HCT116 (cell line): ENCODE measurements at regions not wholly inside any gene's neighbourhood (a gene's known extent, or its start where the extent isn't known, plus 50 kb on each side); places are given as distances from the start of the nearest gene placed in this dataset.

ENCODE experiments used
- ATAC-seq: fragments of 200-7000 bp; cut with Tn5 transposase; 2 replicates; pipeline ENCODE4 v1.9.1; 2020; ENCODE audit warnings: mild to moderate bottlenecking, moderate library complexity
- BruUV-seq: library from RNA; stranded (reverse); fragments of 400-500 nt; replicated peaks from 2 replicates; lab custom pipeline; 2021; lab: Mats Ljungman, UMichigan
- CTCF ChIA-PET: fragments of 300-600 bp; sonication (Branson Sonifier 250); formaldehyde crosslinking; loops from one replicate; lab custom pipeline; 2021; ENCODE audit warnings: antibody characterized with exemption; lab: Charles Lee
- POLR2A ChIA-PET: fragments of 300-600, 350-600 bp; sonication (Branson Sonifier 250); formaldehyde crosslinking; loops from one replicate; lab custom pipeline; 2021; ENCODE audit warnings: antibody characterized with exemption; lab: Charles Lee
- RAD21 ChIA-PET, 2 experiments: fragments of 300-600 bp; sonication (Branson Sonifier 250); formaldehyde crosslinking; loops; one replicate each; lab custom pipeline; 2023; ENCODE audit warnings: low total read pairs in 2 of 2; ENCODE audit not compliant: uncharacterized antibody in 2 of 2, unreplicated experiment in 2 of 2, low non-redundant PET in 1 of 2; lab: Charles Lee
- DNase-seq: peaks from one replicate; pipeline ENCODE4 v3.0.0-alpha.2; 2010; ENCODE audit warnings: low read depth, low spot score
- H2AFZ ChIP-seq: fragments of 200-600 bp; shearing (Covaris generic), sonication (generic); 2 replicates; pipeline ENCODE4 v1.6.1; 2017; ENCODE audit warnings: low read depth, mixed run types, mixed read lengths, antibody characterized with exemption, low read length; ENCODE audit not compliant: poor library complexity, severe bottlenecking
- H3K27ac ChIP-seq: 2 replicates; pipeline ENCODE4 v1.5.1; 2012; ENCODE audit warnings: low read depth, low read length
- H3K27me3 ChIP-seq: fragments of 200-600 bp; sonication (generic); 2 replicates; pipeline ENCODE4 v1.6.1; 2016; ENCODE audit warnings: mixed run types, low read length, mixed read lengths; ENCODE audit not compliant: insufficient read depth
- H3K36me3 ChIP-seq, 2 experiments: fragments of 200-500 bp in 1 of 2; fragments of 200-600 bp in 1 of 2; sonication (Bioruptor generic) in 1 of 2; sonication (generic) in 1 of 2; 2 replicates each; pipeline versions ENCODE4 v1.5.1 to v1.6.1; 2014 to 2016; ENCODE audit warnings: low read length in 2 of 2, inconsistent platforms in 1 of 2, mixed read lengths in 1 of 2, mixed run types in 1 of 2; ENCODE audit not compliant: insufficient read depth in 2 of 2, control insufficient read depth in 1 of 2
- H3K4me1 ChIP-seq, 2 experiments: fragments of 200-600 bp in 1 of 2; sonication (generic) in 1 of 2; 2 replicates each; pipeline versions ENCODE4 v1.5.1 to v1.6.1; 2012 to 2017; ENCODE audit warnings: low read length in 2 of 2, inconsistent platforms in 1 of 2, mild to moderate bottlenecking in 1 of 2, mixed read lengths in 1 of 2, mixed run types in 1 of 2, moderate library complexity in 1 of 2; ENCODE audit not compliant: insufficient read depth in 2 of 2, control insufficient read depth in 1 of 2
- H3K4me2 ChIP-seq: fragments of 200-600 bp; sonication (generic); 2 replicates; pipeline ENCODE4 v1.6.1; 2017; ENCODE audit warnings: mixed run types, low read length, mixed read lengths
- H3K4me3 ChIP-seq, 2 experiments: fragments of 200-600 bp in 1 of 2; sonication (generic) in 1 of 2; replicated peaks in 1 of 2; 2 replicates each; pipeline ENCODE4 v1.5.1; 2011 to 2016; ENCODE audit warnings: low read length in 2 of 2, control low read depth in 1 of 2, low read depth in 1 of 2, mild to moderate bottlenecking in 1 of 2, mixed read lengths in 1 of 2, mixed run types in 1 of 2
- H3K79me2 ChIP-seq: fragments of 200-600 bp; sonication (generic); 2 replicates; pipeline ENCODE4 v1.6.1; 2017; ENCODE audit warnings: mild to moderate bottlenecking, mixed run types, low read length, moderate library complexity, mixed read lengths; ENCODE audit not compliant: insufficient read depth
- H3K9ac ChIP-seq: fragments of 200-600 bp; sonication (generic); 2 replicates; pipeline ENCODE4 v1.6.1; 2016; ENCODE audit warnings: low read length, mixed read lengths
- H3K9me2 ChIP-seq: fragments of 200-600 bp; sonication (generic), shearing (Covaris generic); 2 replicates; pipeline ENCODE4 v1.6.1; 2017; ENCODE audit warnings: mixed run types, mild to moderate bottlenecking, moderate library complexity; ENCODE audit not compliant: insufficient read depth
- H3K9me3 ChIP-seq, 2 experiments: fragments of 200-500 bp in 1 of 2; fragments of 200-600 bp in 1 of 2; sonication (Bioruptor generic) in 1 of 2; sonication (generic) in 1 of 2; 2 replicates each; pipeline ENCODE4 v1.6.1; 2014 to 2017; ENCODE audit warnings: low read length in 2 of 2, mixed read lengths in 2 of 2, inconsistent platforms in 1 of 2, low read depth in 1 of 2, mild to moderate bottlenecking in 1 of 2, mixed run types in 1 of 2, moderate library complexity in 1 of 2; ENCODE audit not compliant: control insufficient read depth in 1 of 2, insufficient read depth in 1 of 2
- H4K20me1 ChIP-seq: fragments of 200-600 bp; sonication (generic), shearing (Covaris generic); 2 replicates; pipeline ENCODE4 v1.6.1; 2017; ENCODE audit warnings: mixed run types, mild to moderate bottlenecking, moderate library complexity; ENCODE audit not compliant: insufficient read depth
- ATF3 ChIP-seq: IDR thresholded peaks from 2 replicates; pipeline ENCODE4 v1.6.1; 2012
- CBX3 ChIP-seq: IDR thresholded peaks from 2 replicates; pipeline ENCODE4 v1.6.1; 2012; ENCODE audit warnings: low read depth
- CTCF ChIP-seq, 3 experiments: fragments of 200-600 bp in 1 of 3; sonication (generic) in 1 of 3; IDR thresholded peaks in 2 of 3; conservative IDR thresholded peaks in 1 of 3; 2 replicates each; pipeline ENCODE4 v1.5.1; 2012 to 2017; ENCODE audit warnings: low read depth in 2 of 3, low read length in 2 of 3, antibody characterized with exemption in 1 of 3, borderline replicate concordance in 1 of 3, control low read depth in 1 of 3, mild to moderate bottlenecking in 1 of 3, mixed read lengths in 1 of 3, mixed run types in 1 of 3, moderate library complexity in 1 of 3; ENCODE audit not compliant: insufficient read depth in 1 of 3
- EGR1 ChIP-seq: IDR thresholded peaks from 2 replicates; pipeline ENCODE4 v1.6.1; 2012; ENCODE audit warnings: low read depth
- EZH2 ChIP-seq: fragments of 200-600 bp; sonication (generic); IDR thresholded peaks from 2 replicates; pipeline ENCODE4 v1.6.1; 2017; ENCODE audit warnings: antibody characterized with exemption, mixed run types
- EZH2phosphoT487 ChIP-seq: fragments of 200-600 bp; IDR thresholded peaks from 2 replicates; pipeline ENCODE4 v1.6.1; 2018; ENCODE audit warnings: antibody characterized with exemption, borderline replicate concordance
- FOSL1 ChIP-seq: IDR thresholded peaks from 2 replicates; pipeline ENCODE4 v1.6.1; 2012; ENCODE audit warnings: low read depth
- JUND ChIP-seq: IDR thresholded peaks from 2 replicates; pipeline ENCODE4 v1.6.1; 2012
- MAX ChIP-seq: IDR thresholded peaks from 2 replicates; pipeline ENCODE4 v1.6.1; 2012
- POLR2A ChIP-seq: IDR thresholded peaks from 2 replicates; pipeline ENCODE4 v1.7.0; 2011; ENCODE audit warnings: borderline replicate concordance; ENCODE audit not compliant: insufficient read depth, insufficient read length; ENCODE audit errors: extremely low read depth
- RAD21 ChIP-seq: IDR thresholded peaks from 2 replicates; pipeline ENCODE4 v1.6.1; 2012; ENCODE audit warnings: low read depth, mild to moderate bottlenecking
- REST ChIP-seq: IDR thresholded peaks from 2 replicates; pipeline ENCODE4 v1.6.1; 2012; ENCODE audit warnings: low read depth
- SIN3A ChIP-seq: IDR thresholded peaks from 2 replicates; pipeline ENCODE4 v1.6.1; 2012; ENCODE audit warnings: low read depth
- SP1 ChIP-seq: IDR thresholded peaks from 2 replicates; pipeline ENCODE4 v1.6.1; 2012; ENCODE audit warnings: low read depth
- TCF7L2 ChIP-seq: IDR thresholded peaks from 2 replicates; pipeline ENCODE4 v1.7.0; 2011; ENCODE audit warnings: borderline replicate concordance, inconsistent platforms; ENCODE audit not compliant: insufficient read depth, insufficient read length; ENCODE audit errors: extremely low read depth
- YY1 ChIP-seq: IDR thresholded peaks from 2 replicates; pipeline ENCODE4 v1.6.1; 2011; ENCODE audit warnings: low read length, low read depth, moderate library complexity, mild to moderate bottlenecking; ENCODE audit not compliant: insufficient replicate concordance; ENCODE audit errors: extremely low read depth
- ZBTB33 ChIP-seq: IDR thresholded peaks from 2 replicates; pipeline ENCODE4 v1.6.1; 2011; ENCODE audit warnings: mild to moderate bottlenecking, low read length, moderate library complexity; ENCODE audit not compliant: insufficient replicate concordance; ENCODE audit errors: extremely low read depth
- ZFX ChIP-seq: fragments of 450-650 bp; IDR thresholded peaks from 2 replicates; pipeline ENCODE4 v1.6.1; 2017
- ZNF274 ChIP-seq: fragments of 200-500 bp; sonication (Bioruptor generic); IDR thresholded peaks from 2 replicates; pipeline ENCODE4 v1.6.1; 2014; ENCODE audit warnings: mild to moderate bottlenecking, low read depth, low read length, inconsistent platforms
- intact Hi-C: fragments of 100-400 bp; cut with micrococcal nuclease; formaldehyde crosslinking; loops from 2 replicates; pipeline ENCODE4 v1.10.0; 2022

GRCh38 chr6:3531481-3531880, 74.6 kb upstream of the SLC22A23 start:
- no peaks in the 10 kb centered on the region for H3K79me2 ChIP-seq
- no peak overlapping the region for H3K4me3 ChIP-seq
- H3K4me1 ChIP-seq, result no peaks in the 10 kb centered on the region

More at GRCh38 chr6:3531481-3531880, 74.6 kb upstream of the SLC22A23 start:
- Histone ChIP-seq H3K27ac (no peak overlapping the region), H3K9ac (no peak overlapping the region), H4K20me1 (no peaks in the 10 kb centered on the region), H3K4me2 (no peak overlapping the region), H2AFZ (no peak overlapping the region), H3K27me3 (no peaks in the 10 kb centered on the region), H3K9me2 (no peaks in the 10 kb centered on the region), H3K9me3 (no peaks in the 10 kb centered on the region), H3K36me3 (no peaks in the 10 kb centered on the region)
- no peak for DNase-seq
- intact Hi-C loops, result no loop called here
- BruUV-seq, result no TSS peak
- no peak for ATAC-seq
- CTCF ChIA-PET, result no interaction called here
- no peak for TF ChIP-seq FOSL1
- TF ChIP-seq CTCF (IDR thresholded peaks at IDR 0.05 in 2 of 3, conservative IDR thresholded peaks at IDR 0.05 in 1 of 3; ENCODE audit: borderline replicate concordance in 1 of 3, insufficient read depth in 1 of 3, low read depth in 2 of 3, low read length in 2 of 3), result no peak
- no peak for TF ChIP-seq ATF3
- no peak for TF ChIP-seq EZH2phosphoT487
- TF ChIP-seq RAD21, result no peak
- TF ChIP-seq JUND, result no peak
- TF ChIP-seq CBX3, result no peak
- no peak for TF ChIP-seq SIN3A
- TF ChIP-seq SP1, result no peak
- no peak for TF ChIP-seq ZNF274
- no peak for TF ChIP-seq ZBTB33
- TF ChIP-seq YY1, result no peak
- no peak for TF ChIP-seq POLR2A
- TF ChIP-seq EGR1, result no peak
- TF ChIP-seq ZFX, result no peak
- no peak for TF ChIP-seq EZH2
- TF ChIP-seq REST, result no peak
- no peak for TF ChIP-seq MAX
- TF ChIP-seq TCF7L2, result no peak
- POLR2A ChIA-PET, result no interaction called here
- RAD21 ChIA-PET, result no interaction called here
